Liver (tissue), 8 donors: ENCODE measurements at regions not wholly inside any gene's neighbourhood (a gene's known extent, or its start where the extent isn't known, plus 50 kb on each side); places are given as distances from the start of the nearest gene placed in this dataset.

Source experiments
- DNase-seq: peaks from one replicate; pipeline ENCODE4 v3.0.0-alpha.2; 2017; ENCODE audit warnings: low spot score
- H3K27ac ChIP-seq, 2 donors: one replicate each; pipeline ENCODE4 v1.7.0; 2013; ENCODE audit warnings: inconsistent platforms in 2 of 2, low read length in 2 of 2, control low read depth in 1 of 2, low read depth in 1 of 2, mild to moderate bottlenecking in 1 of 2
- H3K27me3 ChIP-seq, 4 donors: one replicate each; pipeline versions ENCODE4 v1.6.1 to v1.7.0; 2013; ENCODE audit warnings: low read length in 3 of 4, inconsistent platforms in 1 of 4, mild to moderate bottlenecking in 1 of 4, moderate library complexity in 1 of 4; ENCODE audit not compliant: control insufficient read depth in 4 of 4, insufficient read depth in 4 of 4
- H3K36me3 ChIP-seq, 4 donors: one replicate each; pipeline versions ENCODE4 v1.6.1 to v1.7.0; 2013; ENCODE audit warnings: low read length in 3 of 4, mild to moderate bottlenecking in 3 of 4, low read depth in 1 of 4, moderate library complexity in 1 of 4; ENCODE audit not compliant: control insufficient read depth in 4 of 4, insufficient read depth in 3 of 4
- H3K4me1 ChIP-seq, 4 donors: one replicate each; pipeline versions ENCODE4 v1.6.1 to v1.7.0; 2013; ENCODE audit warnings: low read length in 3 of 4, mild to moderate bottlenecking in 3 of 4, moderate library complexity in 1 of 4; ENCODE audit not compliant: control insufficient read depth in 4 of 4, insufficient read depth in 4 of 4
- H3K4me3 ChIP-seq, 3 donors: one replicate each; pipeline versions ENCODE4 v1.6.1 to v1.7.0; 2013; ENCODE audit warnings: low read length in 3 of 3, control low read depth in 1 of 3, low read depth in 1 of 3, mild to moderate bottlenecking in 1 of 3
- H3K9ac ChIP-seq, 2 donors: one replicate each; pipeline ENCODE4 v1.7.0; 2013; ENCODE audit warnings: low read length in 2 of 2, mild to moderate bottlenecking in 2 of 2, moderate library complexity in 2 of 2, control low read depth in 1 of 2, low read depth in 1 of 2
- H3K9me3 ChIP-seq, 4 donors: one replicate each; pipeline versions ENCODE4 v1.6.1 to v1.7.0; 2013; ENCODE audit warnings: low read length in 3 of 4; ENCODE audit not compliant: control insufficient read depth in 4 of 4
- ATF3 ChIP-seq: IDR thresholded peaks from 2 replicates; pipeline ENCODE4 v1.6.1; 2016; ENCODE audit warnings: antibody characterized with exemption
- CTCF ChIP-seq: fragments of 150-350 bp; IDR thresholded peaks from 2 replicates; pipeline ENCODE4 v1.5.1; 2017; ENCODE audit warnings: improper control_type of control experiment, low read depth, low read length; ENCODE audit not compliant: missing input control
- EGR1 ChIP-seq, 2 donors: IDR thresholded peaks; 2 replicates each; pipeline ENCODE4 v1.6.1; 2016 to 2018; ENCODE audit warnings: antibody characterized with exemption in 2 of 2, low read depth in 2 of 2
- FOXA1 ChIP-seq: IDR thresholded peaks from 2 replicates; pipeline ENCODE4 v1.6.1; 2016; ENCODE audit warnings: antibody characterized with exemption
- FOXA2 ChIP-seq: IDR thresholded peaks from 2 replicates; pipeline ENCODE4 v1.6.1; 2016; ENCODE audit warnings: antibody characterized with exemption
- GABPA ChIP-seq, 2 donors: IDR thresholded peaks in 1 of 2; conservative IDR thresholded peaks in 1 of 2; 2 replicates each; pipeline ENCODE4 v1.6.1; 2016; ENCODE audit warnings: antibody characterized with exemption in 2 of 2, mild to moderate bottlenecking in 1 of 2, moderate library complexity in 1 of 2
- HNF4A ChIP-seq, 2 donors: conservative IDR thresholded peaks; 2 replicates each; pipeline ENCODE4 v1.6.1; 2016; ENCODE audit warnings: antibody characterized with exemption in 2 of 2, mild to moderate bottlenecking in 2 of 2
- HNF4G ChIP-seq: IDR thresholded peaks from 2 replicates; pipeline ENCODE4 v1.6.1; 2016; ENCODE audit warnings: antibody characterized with exemption
- JUND ChIP-seq, 2 donors: IDR thresholded peaks; 2 replicates each; pipeline ENCODE4 v1.6.1; 2016; ENCODE audit warnings: antibody characterized with exemption in 2 of 2
- MAX ChIP-seq: IDR thresholded peaks from 2 replicates; pipeline ENCODE4 v1.6.1; 2016; ENCODE audit warnings: antibody characterized with exemption
- NR2F2 ChIP-seq: IDR thresholded peaks from 2 replicates; pipeline ENCODE4 v1.6.1; 2016; ENCODE audit warnings: antibody characterized with exemption
- RAD21 ChIP-seq, 2 donors: IDR thresholded peaks; 2 replicates each; pipeline ENCODE4 v1.6.1; 2016; ENCODE audit warnings: antibody characterized with exemption in 2 of 2, mild to moderate bottlenecking in 2 of 2
- REST ChIP-seq: IDR thresholded peaks from 2 replicates; pipeline ENCODE4 v1.6.1; 2016; ENCODE audit warnings: antibody characterized with exemption, mild to moderate bottlenecking
- SP1 ChIP-seq: IDR thresholded peaks from 2 replicates; pipeline ENCODE4 v1.6.1; 2018; ENCODE audit warnings: antibody characterized with exemption, mild to moderate bottlenecking
- TAF1 ChIP-seq: conservative IDR thresholded peaks from 2 replicates; pipeline ENCODE4 v1.6.1; 2016; ENCODE audit warnings: antibody characterized with exemption, mild to moderate bottlenecking
- YY1 ChIP-seq: IDR thresholded peaks from 2 replicates; pipeline ENCODE4 v1.6.1; 2016; ENCODE audit warnings: antibody characterized with exemption, mild to moderate bottlenecking
- WGBS: extraction: QIAGEN DNeasy Blood & Tissue Kit; methylation state at CpG from one replicate; pipeline ENCODE4 v1.1.7; 2013; 5-methylcytosine and 5-hydroxymethylcytosine counted together
- TF ChIP-seq, protein P1 (sequence below): IDR thresholded peaks from 2 replicates; pipeline ENCODE4 v1.6.1; 2016; ENCODE audit warnings: antibody characterized with exemption
- donor health status: healthy.
- donor health status: healthy.
- donor health status: healthy.
- donor health status: healthy.
- donor health status: healthy.

- no peak overlapping the region for H3K9ac ChIP-seq
- H3K9me3 ChIP-seq, result no peaks in the 10 kb centered on the region
- WGBS, result 84% methylated on average over 6 of the region's 6 CpGs
- H3K4me1 ChIP-seq, result peaks cover 0 to 5% (median 0%) of the 10 kb centered on the region in 4 donors
- H3K27ac ChIP-seq, result no peak overlapping the region
- no peak for DNase-seq
- no peaks in the 10 kb centered on the region for H3K36me3 ChIP-seq
- no peaks in the 10 kb centered on the region for H3K27me3 ChIP-seq
- H3K4me3 ChIP-seq, result no peak overlapping the region
- TF ChIP-seq NR2F2 (peak; percentile 63), RAD21 (IDR thresholded peaks at IDR 0.05) (no peak), EGR1 (IDR thresholded peaks at IDR 0.05; ENCODE audit: low read depth in 2 of 2) (no peak), REST (no peak), JUND (IDR thresholded peaks at IDR 0.05) (no peak), TAF1 (no peak), HNF4G (no peak)
- TF ChIP-seq, protein P1, sequence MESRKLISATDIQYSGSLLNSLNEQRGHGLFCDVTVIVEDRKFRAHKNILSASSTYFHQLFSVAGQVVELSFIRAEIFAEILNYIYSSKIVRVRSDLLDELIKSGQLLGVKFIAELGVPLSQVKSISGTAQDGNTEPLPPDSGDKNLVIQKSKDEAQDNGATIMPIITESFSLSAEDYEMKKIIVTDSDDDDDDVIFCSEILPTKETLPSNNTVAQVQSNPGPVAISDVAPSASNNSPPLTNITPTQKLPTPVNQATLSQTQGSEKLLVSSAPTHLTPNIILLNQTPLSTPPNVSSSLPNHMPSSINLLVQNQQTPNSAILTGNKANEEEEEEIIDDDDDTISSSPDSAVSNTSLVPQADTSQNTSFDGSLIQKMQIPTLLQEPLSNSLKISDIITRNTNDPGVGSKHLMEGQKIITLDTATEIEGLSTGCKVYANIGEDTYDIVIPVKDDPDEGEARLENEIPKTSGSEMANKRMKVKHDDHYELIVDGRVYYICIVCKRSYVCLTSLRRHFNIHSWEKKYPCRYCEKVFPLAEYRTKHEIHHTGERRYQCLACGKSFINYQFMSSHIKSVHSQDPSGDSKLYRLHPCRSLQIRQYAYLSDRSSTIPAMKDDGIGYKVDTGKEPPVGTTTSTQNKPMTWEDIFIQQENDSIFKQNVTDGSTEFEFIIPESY, result no peak
Observed at GRCh38 chr20:39259010-39259803, 297.1 kb downstream of the DHX35 start.

GRCh38 chr20:39258253-39258652 lies 296.1 kb downstream of the DHX35 start:
- H3K4me1 ChIP-seq, result peaks cover 0 to 5% (median 0%) of the 10 kb centered on the region in 4 donors
- no peaks in the 10 kb centered on the region for H3K36me3 ChIP-seq
- no peak for DNase-seq
- H3K9me3 ChIP-seq, result no peaks in the 10 kb centered on the region
- no peaks in the 10 kb centered on the region for H3K27me3 ChIP-seq
- WGBS, result 84% methylated on average over 4 of the region's 4 CpGs
- TF ChIP-seq EGR1 (IDR thresholded peaks at IDR 0.05; ENCODE audit: low read depth in 2 of 2), result no peak
- no peak for TF ChIP-seq SP1
- TF ChIP-seq RAD21 (IDR thresholded peaks at IDR 0.05), result no peak
- TF ChIP-seq NR2F2, result no peak
- no peak for TF ChIP-seq REST
- no peak for TF ChIP-seq TAF1
- no peak for TF ChIP-seq FOXA1
- no peak for TF ChIP-seq MAX
- no peak for TF ChIP-seq HNF4G
- TF ChIP-seq FOXA2, result no peak
- TF ChIP-seq HNF4A (conservative IDR thresholded peaks at IDR 0.05), result no peak
- TF ChIP-seq YY1, result no peak
- TF ChIP-seq CTCF, result no peak
- TF ChIP-seq ATF3, result no peak
- TF ChIP-seq GABPA (IDR thresholded peaks at IDR 0.05 in 1 of 2, conservative IDR thresholded peaks at IDR 0.05 in 1 of 2), result no peak
- TF ChIP-seq, protein P1, result no peak
- no peak for TF ChIP-seq JUND (IDR thresholded peaks at IDR 0.05)
- no peak overlapping the region for H3K4me3 ChIP-seq
- no peak overlapping the region for H3K27ac ChIP-seq
- H3K9ac ChIP-seq, result no peak overlapping the region
